ENCODE measurements at regions not wholly inside any gene's neighbourhood (a gene's known extent, or its start where the extent isn't known, plus 50 kb on each side); places are given as distances from the start of the nearest gene placed in this dataset.

DNA sequence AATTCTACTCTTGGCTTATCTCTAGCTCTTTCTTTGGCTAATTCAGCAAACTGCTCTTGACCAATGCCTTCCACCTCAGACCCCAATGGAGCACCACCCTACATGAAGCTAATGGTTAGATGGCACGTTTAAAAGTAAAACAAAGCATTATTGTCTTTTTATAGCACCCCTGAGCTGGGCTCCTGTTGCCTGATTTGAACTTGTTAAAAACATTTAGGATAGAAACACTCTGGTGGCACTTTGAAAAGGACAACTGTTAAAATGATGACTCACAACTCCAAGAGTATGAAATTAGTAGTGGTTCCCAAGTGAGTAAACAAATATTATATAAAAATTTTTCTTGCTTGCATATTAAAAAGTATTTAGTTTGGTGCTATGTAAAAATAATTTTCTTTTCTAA, 299.6 kb upstream of the DCN start:
- TF ChIP-seq, protein P1, sequence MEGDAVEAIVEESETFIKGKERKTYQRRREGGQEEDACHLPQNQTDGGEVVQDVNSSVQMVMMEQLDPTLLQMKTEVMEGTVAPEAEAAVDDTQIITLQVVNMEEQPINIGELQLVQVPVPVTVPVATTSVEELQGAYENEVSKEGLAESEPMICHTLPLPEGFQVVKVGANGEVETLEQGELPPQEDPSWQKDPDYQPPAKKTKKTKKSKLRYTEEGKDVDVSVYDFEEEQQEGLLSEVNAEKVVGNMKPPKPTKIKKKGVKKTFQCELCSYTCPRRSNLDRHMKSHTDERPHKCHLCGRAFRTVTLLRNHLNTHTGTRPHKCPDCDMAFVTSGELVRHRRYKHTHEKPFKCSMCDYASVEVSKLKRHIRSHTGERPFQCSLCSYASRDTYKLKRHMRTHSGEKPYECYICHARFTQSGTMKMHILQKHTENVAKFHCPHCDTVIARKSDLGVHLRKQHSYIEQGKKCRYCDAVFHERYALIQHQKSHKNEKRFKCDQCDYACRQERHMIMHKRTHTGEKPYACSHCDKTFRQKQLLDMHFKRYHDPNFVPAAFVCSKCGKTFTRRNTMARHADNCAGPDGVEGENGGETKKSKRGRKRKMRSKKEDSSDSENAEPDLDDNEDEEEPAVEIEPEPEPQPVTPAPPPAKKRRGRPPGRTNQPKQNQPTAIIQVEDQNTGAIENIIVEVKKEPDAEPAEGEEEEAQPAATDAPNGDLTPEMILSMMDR (IDR thresholded peaks at IDR 0.05), result no peak
- no peak for TF ChIP-seq EZH2 (IDR thresholded peaks at IDR 0.05; ENCODE audit: borderline replicate concordance, insufficient read depth, low read depth, low read length, poor library complexity, severe bottlenecking)
